ENCODE measurements at regions not wholly inside any gene's neighbourhood (a gene's known extent, or its start where the extent isn't known, plus 50 kb on each side); places are given as distances from the start of the nearest gene placed in this dataset.

DNA sequence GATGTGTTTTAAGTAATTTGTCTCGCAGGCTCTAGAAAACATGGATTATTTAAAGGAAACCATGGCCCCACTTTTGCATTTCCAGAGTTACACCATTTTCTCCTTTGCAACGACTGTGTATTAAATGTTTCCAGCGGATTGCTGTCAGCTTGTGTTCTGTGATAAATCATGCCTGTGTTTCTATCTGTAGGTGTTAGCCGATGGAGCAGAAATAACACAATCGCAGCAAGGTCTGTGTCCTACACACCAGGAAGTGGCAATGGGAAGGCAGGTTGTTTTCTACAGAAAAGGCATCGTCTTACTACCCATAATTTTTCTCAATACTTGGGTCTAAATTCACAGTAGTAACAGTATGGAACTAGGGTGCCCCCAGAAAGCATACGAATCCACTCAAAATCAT is 590.1 kb downstream of the NLGN4X start:
- Mint-ChIP-seq H3K36me3 (ENCODE audit: insufficient read depth, unreplicated experiment) (no peaks in the 10 kb centered on the region), H3K9me3 (ENCODE audit: unreplicated experiment) (no peaks in the 10 kb centered on the region), H3K27ac (ENCODE audit: unreplicated experiment) (no peak overlapping the region), H3K4me3 (ENCODE audit: unreplicated experiment) (no peak overlapping the region), H3K4me1 (ENCODE audit: low read depth, unreplicated experiment) (no peaks in the 10 kb centered on the region), H3K27me3 (ENCODE audit: insufficient read depth, unreplicated experiment) (no peaks in the 10 kb centered on the region)
- Histone ChIP-seq H3K36me3 (ENCODE audit: control insufficient read depth, insufficient read depth, low read length) (no peaks in the 10 kb centered on the region), H3K9me3 (no peaks in the 10 kb centered on the region), H3K4me1 (no peaks in the 10 kb centered on the region), H3K4me3 (ENCODE audit: low read depth, low read length) (no peak overlapping the region), H3K27me3 (replicated peaks; ENCODE audit: control insufficient read depth, insufficient read depth, low read length) (no peaks in the 10 kb centered on the region)
- no peak for DNase-seq
- intact Hi-C loops (cut with micrococcal nuclease; ENCODE audit: unreplicated experiment) = no loop called here
- ChIA-PET POLR2A (no interaction called here), CTCF (no interaction called here)
- TF ChIP-seq, protein P1, sequence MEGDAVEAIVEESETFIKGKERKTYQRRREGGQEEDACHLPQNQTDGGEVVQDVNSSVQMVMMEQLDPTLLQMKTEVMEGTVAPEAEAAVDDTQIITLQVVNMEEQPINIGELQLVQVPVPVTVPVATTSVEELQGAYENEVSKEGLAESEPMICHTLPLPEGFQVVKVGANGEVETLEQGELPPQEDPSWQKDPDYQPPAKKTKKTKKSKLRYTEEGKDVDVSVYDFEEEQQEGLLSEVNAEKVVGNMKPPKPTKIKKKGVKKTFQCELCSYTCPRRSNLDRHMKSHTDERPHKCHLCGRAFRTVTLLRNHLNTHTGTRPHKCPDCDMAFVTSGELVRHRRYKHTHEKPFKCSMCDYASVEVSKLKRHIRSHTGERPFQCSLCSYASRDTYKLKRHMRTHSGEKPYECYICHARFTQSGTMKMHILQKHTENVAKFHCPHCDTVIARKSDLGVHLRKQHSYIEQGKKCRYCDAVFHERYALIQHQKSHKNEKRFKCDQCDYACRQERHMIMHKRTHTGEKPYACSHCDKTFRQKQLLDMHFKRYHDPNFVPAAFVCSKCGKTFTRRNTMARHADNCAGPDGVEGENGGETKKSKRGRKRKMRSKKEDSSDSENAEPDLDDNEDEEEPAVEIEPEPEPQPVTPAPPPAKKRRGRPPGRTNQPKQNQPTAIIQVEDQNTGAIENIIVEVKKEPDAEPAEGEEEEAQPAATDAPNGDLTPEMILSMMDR (IDR thresholded peaks at IDR 0.05; ENCODE audit: insufficient read depth in 1 of 2, low read depth in 1 of 2, low read length in 1 of 2, severe bottlenecking in 1 of 2, unreplicated experiment in 1 of 2) = no peak
- no TSS peak for BruUV-seq (replicated peaks)

DNA sequence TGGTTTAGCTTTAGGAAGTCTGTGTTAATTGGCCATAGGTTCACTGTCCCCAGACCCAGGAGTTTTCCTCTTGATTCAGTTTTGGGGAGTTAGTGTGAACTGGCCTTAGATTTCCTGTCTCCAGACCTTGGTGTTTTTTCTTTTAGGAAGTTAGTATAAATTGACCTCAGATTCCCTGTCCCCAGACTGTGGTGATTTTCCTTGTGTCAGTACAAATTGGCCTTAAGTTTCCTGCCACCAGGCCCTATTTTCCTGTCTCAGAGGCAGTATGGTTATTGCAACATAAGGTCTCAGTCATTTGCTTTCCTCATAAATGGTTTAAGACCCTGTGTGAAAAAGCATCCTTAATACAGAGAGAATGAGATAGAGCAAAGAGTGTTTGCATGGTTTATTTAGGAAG is 595.8 kb downstream of the NLGN4X start:
- no peak overlapping the region for H3K27ac Mint-ChIP-seq (ENCODE audit: unreplicated experiment)
- DNase-seq = no peak
- intact Hi-C loops (cut with micrococcal nuclease; ENCODE audit: unreplicated experiment) = no loop called here
- H3K36me3 ChIP-seq (ENCODE audit: control insufficient read depth, insufficient read depth, low read length) = no peaks in the 10 kb centered on the region
- H3K27me3 Mint-ChIP-seq (ENCODE audit: insufficient read depth, unreplicated experiment) = no peaks in the 10 kb centered on the region
- ChIA-PET CTCF (no interaction called here), POLR2A (no interaction called here)
- H3K36me3 Mint-ChIP-seq (ENCODE audit: insufficient read depth, unreplicated experiment) = no peaks in the 10 kb centered on the region
- no peaks in the 10 kb centered on the region for H3K9me3 ChIP-seq
- TF ChIP-seq, protein P1 (IDR thresholded peaks at IDR 0.05; ENCODE audit: insufficient read depth in 1 of 2, low read depth in 1 of 2, low read length in 1 of 2, severe bottlenecking in 1 of 2, unreplicated experiment in 1 of 2) = no peak
- no peak overlapping the region for H3K4me3 Mint-ChIP-seq (ENCODE audit: unreplicated experiment)
- no TSS peak for BruUV-seq (replicated peaks)
- H3K4me1 ChIP-seq = no peaks in the 10 kb centered on the region
- H3K9me3 Mint-ChIP-seq (ENCODE audit: unreplicated experiment) = no peaks in the 10 kb centered on the region
- H3K4me1 Mint-ChIP-seq (ENCODE audit: low read depth, unreplicated experiment) = no peaks in the 10 kb centered on the region
- no peak overlapping the region for H3K4me3 ChIP-seq (ENCODE audit: low read depth, low read length)
- H3K27me3 ChIP-seq (replicated peaks; ENCODE audit: control insufficient read depth, insufficient read depth, low read length) = no peaks in the 10 kb centered on the region

DNA sequence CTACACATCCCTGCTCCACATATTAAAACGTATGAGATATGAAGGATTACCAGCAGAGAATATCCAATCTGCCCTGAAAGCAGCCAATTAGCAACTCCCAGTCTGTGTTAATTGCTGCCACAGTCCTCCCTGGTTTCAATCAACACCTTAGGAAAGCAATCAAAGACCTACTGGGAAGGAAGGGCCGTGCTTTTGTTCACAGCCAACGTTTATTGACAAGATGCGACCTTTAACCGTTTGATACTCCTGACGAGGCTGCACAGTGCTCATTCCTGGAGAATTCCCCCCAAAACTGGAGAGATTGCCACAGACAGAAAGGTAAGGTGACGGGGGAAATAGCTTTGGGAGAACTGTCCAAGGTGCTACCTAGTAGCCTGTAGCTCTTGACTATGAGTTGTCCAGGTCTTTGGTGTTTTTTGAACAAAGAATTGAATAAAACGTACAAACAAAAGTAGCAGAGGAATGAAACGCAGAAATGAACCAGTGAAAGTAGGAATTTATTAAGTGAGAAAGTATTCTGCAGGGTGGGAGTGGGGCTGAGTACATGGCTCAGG is 596.5 kb downstream of the NLGN4X start:
- Histone ChIP-seq H3K36me3 (ENCODE audit: control insufficient read depth, insufficient read depth, low read length) (no peaks in the 10 kb centered on the region), H3K4me3 (ENCODE audit: low read depth, low read length) (no peak overlapping the region), H3K4me1 (no peaks in the 10 kb centered on the region), H3K27me3 (replicated peaks; ENCODE audit: control insufficient read depth, insufficient read depth, low read length) (no peaks in the 10 kb centered on the region), H3K9me3 (no peaks in the 10 kb centered on the region)
- Mint-ChIP-seq H3K36me3 (ENCODE audit: insufficient read depth, unreplicated experiment) (no peaks in the 10 kb centered on the region), H3K27me3 (ENCODE audit: insufficient read depth, unreplicated experiment) (no peaks in the 10 kb centered on the region), H3K4me3 (ENCODE audit: unreplicated experiment) (no peak overlapping the region), H3K27ac (ENCODE audit: unreplicated experiment) (no peak overlapping the region), H3K9me3 (ENCODE audit: unreplicated experiment) (no peaks in the 10 kb centered on the region), H3K4me1 (ENCODE audit: low read depth, unreplicated experiment) (no peaks in the 10 kb centered on the region)
- DNase-seq = no peak
- TF ChIP-seq, protein P1 (IDR thresholded peaks at IDR 0.05; ENCODE audit: insufficient read depth in 1 of 2, low read depth in 1 of 2, low read length in 1 of 2, severe bottlenecking in 1 of 2, unreplicated experiment in 1 of 2) = no peak
- ChIA-PET CTCF (no interaction called here), POLR2A (no interaction called here)
- intact Hi-C loops (cut with micrococcal nuclease; ENCODE audit: unreplicated experiment) = no loop called here
- no TSS peak for BruUV-seq (replicated peaks)
